ENCODE measurements at regions not wholly inside any gene's neighbourhood (a gene's known extent, or its start where the extent isn't known, plus 50 kb on each side); places are given as distances from the start of the nearest gene placed in this dataset.

DNA sequence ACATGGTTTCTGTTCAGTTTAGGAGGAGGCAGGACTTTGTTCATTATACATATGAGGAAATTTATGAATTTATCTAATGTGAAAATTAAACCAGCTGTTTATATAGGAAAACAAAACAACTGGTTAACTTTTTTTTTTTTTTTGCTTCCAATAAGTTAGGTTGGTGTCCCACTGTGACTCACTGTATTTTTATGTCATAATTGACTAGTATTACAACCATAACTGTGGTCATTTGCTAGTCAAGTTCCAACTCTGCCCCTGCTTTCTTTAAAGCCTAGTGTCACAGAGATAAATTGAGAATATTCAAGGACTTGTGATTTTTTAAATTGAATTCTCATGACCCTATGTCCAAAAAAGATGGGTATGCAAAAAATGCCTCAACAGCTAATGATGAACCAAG lies 227.7 kb downstream of the BCAT1 start:
- no peak for DNase-seq

DNA sequence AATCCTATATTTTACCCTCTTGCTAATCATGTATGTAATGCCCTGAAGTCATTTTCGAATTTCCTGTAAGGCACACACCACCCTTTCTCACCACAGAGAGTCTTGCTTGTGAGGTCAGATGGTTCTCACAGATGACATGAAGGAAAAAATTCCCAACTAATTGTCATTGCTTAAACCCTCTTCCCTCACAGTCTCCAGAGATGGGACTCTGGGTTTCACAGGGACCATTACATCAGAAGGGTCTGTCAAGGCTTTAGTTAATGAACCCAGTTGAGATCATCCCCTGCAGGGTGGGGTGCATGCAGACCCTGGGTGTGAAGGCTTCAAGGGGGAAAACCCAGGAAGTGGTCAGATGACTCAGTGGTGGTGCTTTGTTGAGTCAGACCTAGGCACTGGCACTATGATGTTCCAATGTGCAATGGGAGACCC lies 229.6 kb downstream of the BCAT1 start:
- peak in 1 of 5 donors; percentile 76 for DNase-seq

DNA sequence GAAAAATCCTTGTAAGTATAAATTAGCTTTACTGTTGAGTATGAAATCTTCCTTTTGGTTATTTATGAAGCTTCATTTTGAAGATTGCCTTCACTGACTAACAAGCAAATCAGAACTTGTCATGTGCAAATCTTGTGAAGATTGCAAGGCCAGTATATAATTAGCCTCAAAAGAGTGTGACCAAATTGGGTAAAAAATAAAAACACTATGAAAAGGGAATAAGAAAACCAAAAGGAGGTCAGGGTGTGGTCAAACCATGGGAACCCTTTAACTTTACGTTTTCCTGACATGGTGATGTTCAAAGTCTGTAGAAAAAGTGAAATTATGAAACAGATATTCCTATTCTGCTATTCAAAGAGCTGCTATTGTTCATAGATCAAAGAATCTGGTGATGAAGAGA lies 230.3 kb downstream of the BCAT1 start:
- DNase-seq = no peak

DNA sequence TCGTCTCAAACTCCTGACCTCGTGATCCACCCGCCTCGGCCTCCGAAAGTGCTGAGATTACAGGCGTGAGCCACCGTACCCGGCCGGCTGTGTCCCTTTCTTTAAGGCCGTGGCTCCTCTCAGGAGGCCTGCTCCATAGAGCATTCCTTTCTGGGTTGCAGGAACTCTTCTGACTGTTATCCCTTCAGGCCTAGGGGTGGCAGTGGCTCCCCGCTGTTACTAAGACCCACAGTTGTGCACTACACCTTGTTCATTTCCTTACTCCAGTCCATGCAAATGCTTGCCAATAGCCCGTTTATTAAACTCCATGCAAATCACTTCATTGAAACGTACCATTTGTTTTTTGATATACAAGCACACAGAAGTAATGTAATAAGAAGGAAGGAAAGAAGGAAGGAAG lies 234.7 kb downstream of the BCAT1 start:
- no peak for DNase-seq

DNA sequence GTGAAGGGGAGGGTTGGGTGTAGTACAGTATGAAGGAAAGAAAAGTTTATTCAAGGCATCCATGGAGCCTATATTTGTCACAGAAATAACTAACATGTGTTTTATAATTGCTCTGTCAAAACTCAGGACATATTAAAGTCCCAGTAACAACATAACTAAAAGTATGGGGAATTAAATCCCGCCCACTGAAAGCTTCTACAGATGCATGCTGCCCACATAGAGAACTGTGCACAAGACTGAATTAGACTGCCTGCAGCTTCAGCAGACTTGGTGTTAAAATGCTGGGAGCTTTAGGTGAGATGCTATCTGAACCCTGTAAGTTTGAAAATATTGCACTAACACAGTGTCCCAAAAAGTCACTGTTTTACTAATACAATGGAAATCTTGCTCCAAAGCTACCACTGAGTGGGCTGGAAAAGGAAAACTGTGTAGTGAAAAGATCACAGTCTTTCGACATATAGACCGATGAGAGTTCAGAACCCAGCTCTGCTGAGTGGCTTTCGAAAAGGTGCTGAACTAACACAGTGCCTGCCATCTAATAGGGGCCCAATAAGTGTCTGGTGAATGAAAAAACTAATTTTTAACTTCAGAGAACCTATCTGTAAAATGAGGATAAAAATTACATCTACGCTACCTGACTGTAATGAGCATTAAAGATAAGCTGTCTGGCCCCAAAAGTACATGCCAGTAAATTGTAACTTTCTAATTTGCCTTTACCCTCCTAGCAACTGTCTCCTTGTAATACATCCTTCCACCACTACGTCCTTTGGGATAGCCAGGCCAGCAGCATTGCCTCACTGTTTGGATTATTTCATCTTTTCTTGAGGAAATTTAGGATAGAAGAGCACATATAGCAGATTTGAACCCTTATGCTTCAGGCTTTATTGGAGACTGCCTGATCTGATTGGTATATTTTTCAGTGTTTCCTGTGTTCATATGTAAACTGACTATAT lies 237.6 kb downstream of the BCAT1 start:
- DNase-seq = no peak

DNA sequence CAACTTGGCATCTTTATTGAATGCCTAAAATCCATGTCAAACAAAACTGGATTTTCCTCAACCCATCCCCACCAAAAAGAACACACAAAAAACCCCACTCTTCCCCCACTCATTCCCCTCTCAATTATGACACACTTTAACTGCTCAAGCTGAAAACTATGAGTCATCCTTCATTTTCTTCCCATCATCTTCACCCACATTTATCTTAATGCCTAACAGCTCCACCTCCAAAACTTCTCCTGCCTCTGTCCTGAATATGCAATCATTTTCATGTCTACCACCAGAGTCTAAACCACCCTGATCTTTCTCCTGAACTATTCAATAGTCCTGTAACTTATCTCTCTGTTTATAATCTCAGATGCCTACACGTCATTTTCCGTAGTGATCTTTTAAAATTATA lies 239.7 kb downstream of the BCAT1 start:
- DNase-seq = peak in 1 of 5 donors; percentile 28

DNA sequence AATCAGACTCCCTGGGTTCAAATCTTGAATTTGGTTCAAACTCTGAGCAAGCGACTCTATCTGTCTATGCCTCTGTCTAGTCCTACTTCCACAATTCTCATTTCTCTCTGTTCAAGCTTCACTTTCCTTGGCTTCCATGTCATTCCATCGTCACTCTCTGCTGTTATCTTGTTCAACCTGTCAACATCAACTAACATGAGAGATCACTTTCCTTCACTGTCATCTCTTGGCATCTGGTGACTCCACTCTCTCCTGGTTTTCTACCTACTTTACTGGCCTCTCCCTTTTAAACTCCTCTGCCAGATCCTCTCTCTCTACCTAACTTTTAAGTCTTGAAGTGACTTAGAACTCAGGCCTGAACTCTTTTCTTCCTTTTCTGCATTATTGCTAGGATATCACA lies 240.2 kb downstream of the BCAT1 start:
- no peak for DNase-seq

DNA sequence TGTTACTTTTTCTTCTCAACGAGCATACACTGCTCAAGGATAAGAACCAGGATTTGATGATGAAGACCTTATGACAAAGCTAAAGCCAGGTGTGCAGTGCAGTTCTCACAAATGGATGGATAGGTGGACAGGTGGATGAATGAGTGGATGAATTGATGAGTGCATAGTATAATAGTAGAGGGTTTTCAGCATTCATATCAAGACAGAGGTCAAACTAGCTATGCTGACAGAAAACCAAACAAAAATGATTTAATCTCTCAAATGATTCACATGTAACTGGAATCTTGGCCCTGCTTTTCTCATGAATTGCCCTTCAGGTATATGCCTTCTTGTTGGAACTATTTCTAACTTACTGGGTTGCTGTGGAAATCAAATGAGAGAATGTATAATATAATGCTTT lies 240.9 kb downstream of the BCAT1 start:
- no peak for DNase-seq

DNA sequence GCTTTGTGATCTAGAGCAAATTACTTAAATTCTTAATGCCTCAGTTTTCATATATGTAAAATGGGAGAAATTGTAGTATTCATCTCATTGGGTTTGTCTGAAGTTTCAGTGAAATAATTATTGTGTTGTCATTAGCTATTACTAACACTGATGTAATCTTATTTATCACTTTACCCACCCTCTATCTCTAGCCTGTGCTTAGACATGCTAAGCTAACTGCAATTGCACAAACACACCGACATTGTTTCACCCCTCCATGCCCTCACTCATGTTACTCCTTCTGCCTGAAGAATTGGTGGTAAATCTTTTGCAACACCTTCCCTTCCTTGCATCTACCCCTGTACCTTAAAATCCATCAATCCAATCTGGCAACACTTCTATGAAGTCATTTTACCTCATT lies 241.6 kb downstream of the BCAT1 start:
- no peak for DNase-seq

DNA sequence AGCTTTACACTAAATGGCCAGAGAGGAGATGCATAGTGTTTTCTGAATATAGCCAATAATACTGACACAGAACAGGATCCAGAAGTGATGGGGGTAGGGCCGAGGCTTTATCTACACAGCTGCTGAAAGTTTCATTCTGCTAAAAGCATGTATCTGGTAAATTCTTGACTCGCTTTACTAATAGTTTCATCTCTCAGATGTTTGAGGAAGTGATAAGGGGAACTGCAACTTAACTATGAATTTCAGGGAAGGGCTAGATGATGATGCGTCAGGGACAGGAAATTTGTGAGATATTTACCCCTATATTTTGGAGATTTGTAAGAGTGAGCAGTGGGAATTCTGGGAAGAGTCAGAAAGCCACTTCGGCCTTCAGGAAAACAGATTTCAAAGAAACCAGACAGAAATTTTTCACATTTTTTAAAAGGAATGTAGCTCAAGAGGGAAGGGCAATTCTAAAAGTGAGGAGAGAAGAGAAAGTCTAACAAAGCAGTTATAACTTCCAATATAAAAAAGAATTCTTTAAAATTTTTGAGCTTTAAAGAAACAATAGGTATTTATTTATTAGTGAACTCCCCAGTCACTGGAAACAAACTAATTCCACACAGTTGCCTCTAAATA lies 243.1 kb downstream of the BCAT1 start:
- DNase-seq = no peak

DNA sequence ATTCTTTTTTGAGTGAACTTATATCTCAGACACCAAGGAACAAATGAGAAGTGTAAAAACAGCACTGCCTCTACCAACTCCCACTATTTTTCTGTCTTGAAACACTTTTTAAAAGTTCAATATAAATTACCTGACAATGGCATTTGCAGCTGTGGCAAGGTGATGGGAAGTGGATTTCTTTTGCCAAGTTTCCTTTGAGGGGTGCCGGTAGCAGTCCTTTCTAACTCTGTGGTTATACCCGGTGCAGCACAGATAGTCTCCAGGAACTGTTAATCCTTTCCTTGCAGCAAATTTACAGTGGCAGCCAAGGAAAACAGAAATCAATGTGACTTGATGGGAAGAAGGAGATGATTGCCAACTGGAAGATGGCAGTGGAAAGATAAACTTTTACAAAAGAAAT lies 243.7 kb downstream of the BCAT1 start:
- no peak for DNase-seq

DNA sequence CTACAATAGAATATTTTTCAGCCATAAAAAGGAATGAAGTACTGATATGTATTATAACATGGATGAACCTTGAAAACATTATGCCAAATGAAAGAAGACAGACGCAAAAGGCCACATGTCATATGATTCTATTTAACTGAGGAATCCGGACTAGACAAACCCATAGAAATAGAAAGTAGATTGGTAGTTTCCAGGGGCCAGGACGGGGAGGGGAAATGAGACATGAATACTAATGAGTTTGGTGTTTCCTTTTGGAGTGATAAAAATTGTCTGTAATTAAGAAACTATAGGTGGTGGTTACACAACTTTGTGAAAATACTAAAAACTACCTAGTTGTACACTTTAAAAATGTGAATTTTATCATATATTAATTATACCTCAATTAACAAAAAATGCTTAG lies 247.6 kb downstream of the BCAT1 start:
- no peak for DNase-seq

DNA sequence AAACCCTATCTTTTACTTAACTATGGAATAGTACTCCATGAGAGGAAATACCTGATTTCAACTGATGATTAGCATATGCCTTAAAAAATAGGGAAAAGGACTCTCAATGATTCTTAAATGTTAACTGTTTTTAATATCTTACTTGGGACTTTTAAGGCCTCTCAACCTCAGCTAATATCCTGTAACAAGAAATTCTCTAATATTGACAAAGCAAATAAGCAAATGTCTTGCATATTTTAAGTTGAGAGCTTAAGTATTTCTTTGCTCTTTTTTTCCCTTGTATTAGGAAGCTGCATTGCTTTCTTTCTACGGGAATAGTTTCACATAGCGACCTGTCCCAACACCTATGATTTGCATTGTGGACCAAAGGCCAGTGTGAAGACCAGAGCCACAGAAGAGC lies 249.9 kb downstream of the BCAT1 start:
- no peak for DNase-seq

DNA sequence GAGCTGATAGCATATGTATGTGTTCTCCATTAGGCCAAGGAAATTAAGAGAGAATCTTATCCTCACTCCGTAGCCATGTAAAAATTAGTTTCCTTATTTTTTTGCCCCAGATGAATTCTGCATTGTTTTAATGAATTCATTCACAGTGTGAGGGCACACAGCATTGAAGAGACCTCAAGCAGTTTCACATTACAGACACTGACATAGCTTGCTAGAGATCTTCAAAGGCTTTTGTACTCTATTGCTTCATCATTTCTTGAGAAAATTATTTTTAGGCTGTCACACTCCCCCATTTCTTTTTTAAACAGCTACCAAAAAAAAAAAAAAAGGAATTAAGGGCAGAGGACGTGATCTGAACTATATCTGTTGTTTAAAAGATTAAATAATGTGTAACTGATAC lies 251.1 kb downstream of the BCAT1 start:
- no peak for DNase-seq

DNA sequence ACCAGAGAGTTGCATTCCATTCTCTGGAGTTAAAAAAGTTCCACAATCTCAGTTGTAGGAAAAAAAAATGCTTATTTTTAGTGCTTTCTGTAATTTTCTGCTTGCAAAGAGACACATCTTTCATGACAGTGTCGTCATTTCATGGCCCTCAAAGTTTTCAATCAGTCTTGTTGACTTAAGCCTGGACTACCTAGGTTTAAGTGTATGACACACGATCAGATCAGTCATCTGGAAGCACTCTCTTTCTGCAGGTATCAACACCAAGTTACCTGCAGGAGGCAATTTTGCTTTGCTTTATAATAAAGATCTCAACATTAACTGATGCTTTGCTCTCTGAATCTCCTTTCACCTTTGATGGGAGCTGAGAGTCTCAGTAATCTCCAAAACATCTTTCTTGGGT lies 251.6 kb downstream of the BCAT1 start:
- DNase-seq = no peak

DNA sequence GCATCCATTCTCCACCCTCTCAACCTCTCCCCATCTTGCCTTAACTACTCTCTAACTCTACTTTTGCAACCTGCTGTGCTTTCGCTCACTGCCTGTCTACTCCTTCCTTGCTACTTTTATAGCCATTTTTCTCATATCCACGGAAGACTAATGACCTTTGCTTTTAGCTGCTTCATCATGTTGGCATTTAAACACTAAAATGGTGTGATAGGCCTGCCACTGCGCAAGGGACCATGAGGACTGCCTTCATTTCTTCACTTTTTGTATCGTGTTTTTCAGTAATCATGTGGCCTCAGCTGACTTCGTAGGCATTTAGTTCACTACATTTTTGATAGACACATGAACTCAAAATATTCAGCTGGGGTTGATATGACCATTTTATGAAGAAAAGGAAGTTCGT lies 252.1 kb downstream of the BCAT1 start:
- DNase-seq = no peak

DNA sequence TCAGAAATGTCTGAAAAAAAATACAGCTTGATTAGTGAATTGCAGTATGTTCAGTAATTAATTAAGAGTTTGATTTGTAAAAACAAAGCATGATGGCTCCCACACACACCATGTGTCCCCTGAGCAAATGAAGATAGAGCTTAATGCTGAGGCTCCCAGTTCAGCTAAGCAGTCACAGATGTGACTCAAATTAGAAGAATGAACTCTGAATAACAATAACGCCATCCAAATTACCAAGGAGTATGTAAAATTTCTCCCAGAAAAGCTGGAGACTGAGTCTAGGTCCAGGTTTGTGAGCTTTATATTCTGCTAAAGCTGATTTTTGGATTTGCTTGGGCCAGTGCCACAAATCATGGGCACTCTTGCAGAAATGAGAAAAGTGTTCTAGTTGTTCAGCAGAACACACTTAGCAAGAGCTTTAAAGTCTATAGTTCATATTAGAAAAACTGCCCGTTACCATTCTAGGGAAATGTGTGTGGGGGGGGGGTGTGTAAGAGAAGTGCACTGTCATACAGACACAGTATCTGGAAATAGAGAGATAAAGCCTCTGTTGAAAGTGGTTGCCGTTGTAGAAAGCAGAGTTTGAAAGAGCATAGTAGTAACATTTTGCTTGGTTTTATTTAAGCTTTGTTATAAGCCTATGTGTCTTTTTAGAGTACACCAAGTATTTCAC lies 253.1 kb downstream of the BCAT1 start:
- no peak for DNase-seq

DNA sequence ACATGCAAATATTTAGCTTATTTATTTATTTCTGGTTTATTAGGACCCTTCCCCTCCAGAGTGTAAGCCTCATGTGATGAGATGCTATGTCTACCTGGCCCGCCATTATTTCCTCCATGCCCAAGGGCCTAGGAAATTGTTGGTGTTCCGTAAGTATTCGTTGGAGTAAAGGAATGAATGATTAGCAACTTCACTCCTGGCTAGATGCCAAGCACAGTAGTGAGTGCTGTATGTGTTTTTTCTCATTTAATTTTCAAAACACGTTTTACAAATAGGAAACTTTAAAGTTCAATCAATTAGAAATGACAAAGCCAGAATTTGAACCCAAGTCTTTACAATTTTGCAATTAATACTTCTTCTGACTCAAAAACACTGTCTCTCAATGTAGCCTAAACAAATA lies 253.8 kb downstream of the BCAT1 start:
- DNase-seq = no peak

DNA sequence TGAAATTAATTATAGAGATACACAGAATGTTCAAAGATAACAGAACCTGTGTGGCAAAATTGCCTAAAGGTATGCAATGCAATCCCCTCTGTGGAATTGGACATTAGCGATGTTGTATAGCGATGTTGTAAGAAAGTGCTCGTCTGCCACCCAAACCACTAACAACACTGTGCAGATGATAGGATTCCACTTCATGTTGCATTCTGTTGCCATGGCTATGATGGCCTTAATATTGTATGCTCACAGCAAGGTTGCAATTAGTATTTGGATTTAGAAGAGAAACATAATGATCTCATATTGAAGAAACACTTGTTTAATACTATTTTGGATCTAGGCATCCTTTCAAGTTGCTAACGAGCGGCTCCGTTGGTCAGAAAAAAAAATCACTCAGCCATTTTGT lies 260.3 kb downstream of the BCAT1 start:
- DNase-seq = no peak

DNA sequence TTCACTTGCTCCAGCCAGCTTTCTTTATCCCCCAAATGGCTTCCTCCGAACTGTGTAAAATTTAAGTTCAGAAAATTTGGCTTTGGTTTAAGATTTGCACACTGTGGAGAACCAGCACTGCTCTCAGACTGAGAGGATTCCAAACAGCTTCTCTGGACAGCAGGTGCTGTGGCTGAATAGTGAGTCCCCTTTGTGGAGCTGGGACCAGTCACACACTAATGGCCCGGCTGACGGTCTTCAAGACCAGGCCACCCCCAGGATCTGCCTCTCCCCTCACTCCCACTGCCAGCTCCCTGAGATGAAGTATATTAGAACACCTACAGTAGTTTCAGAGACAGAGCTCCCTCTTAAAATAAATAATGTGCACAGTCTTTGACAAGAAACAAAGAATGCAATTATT lies 267.3 kb downstream of the BCAT1 start:
- no peak for DNase-seq

DNA sequence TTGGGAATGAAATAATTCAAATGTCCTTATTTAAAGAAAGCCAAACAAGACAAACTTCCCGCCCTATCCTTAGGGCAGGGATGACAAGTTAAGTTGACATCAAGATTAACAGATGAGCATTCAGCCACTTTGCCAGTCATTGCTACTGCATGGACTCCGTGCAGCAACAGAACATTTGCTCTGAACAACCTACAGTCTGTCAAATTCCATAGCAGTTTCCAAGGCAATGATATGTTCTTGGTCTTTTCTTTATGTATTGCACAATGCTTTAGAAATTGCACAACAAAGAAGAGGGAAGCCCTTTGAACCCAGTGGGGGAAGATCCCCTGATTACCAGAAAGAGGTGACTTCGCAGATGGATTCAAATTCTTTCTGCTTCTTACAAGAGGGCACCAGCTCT lies 269.8 kb downstream of the BCAT1 start:
- DNase-seq = no peak

DNA sequence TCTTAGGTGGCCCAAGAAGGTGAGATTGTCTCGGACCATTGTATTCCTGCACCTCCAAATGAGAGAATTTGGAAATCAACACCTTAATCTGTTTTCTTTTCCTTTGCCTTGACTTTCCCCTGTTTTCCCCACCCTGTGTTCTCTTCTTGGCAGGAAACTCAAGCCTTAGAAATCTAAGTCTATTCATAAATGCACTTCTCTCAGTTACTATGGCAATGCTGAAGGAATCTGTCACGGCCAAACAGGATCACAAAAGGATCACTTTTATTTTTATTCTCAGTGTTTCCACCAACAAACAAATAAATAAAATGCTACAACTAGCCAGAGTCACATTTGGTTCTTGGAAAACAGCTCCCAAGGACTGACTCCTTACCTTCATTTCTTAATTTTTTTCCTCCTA lies 270.5 kb downstream of the BCAT1 start:
- DNase-seq = no peak

DNA sequence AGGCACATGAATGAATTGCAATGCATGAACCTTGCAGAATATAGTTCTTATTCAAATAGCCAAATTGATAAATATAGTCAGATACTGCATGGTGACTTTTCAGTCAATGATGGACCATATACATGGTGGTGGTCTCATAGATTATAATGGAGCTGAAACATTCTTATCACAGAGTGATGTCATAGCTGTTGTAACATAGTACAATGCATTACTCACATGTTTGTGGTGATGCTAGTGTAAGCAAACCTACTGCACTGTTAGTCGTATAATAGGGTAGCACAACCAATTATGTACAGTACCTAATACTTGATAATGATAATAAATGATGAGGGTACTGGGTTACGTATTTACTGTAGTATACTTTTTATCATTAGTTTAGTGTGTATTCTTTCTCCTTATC lies 280.3 kb downstream of the BCAT1 start:
- no peak for DNase-seq

All from T-helper 1 cell (primary cell).